SU-DHL-6 (cell line): ENCODE measurements at regions not wholly inside any gene's neighbourhood (a gene's known extent, or its start where the extent isn't known, plus 50 kb on each side); places are given as distances from the start of the nearest gene placed in this dataset.

ENCODE experiments used
- H2AFZ ChIP-seq: fragments of 200-600 bp; sonication (generic); 2 replicates; pipeline ENCODE4 v1.6.1; 2014; ENCODE audit warnings: low read depth, mild to moderate bottlenecking, moderate library complexity, mixed read lengths, antibody characterized with exemption, low read length; ENCODE audit not compliant: severe bottlenecking
- H3F3A ChIP-seq: fragments of 200-600 bp; shearing (Covaris generic); 2 replicates; pipeline ENCODE4 v1.6.0; 2016; ENCODE audit warnings: antibody characterized with exemption, mild to moderate bottlenecking; ENCODE audit not compliant: insufficient read depth
- H3K27ac ChIP-seq: fragments of 200-600 bp; sonication (generic); 2 replicates; pipeline ENCODE4 v1.5.1; 2016; ENCODE audit warnings: low read depth, mild to moderate bottlenecking, low read length, moderate library complexity, mixed read lengths
- H3K27me3 ChIP-seq: fragments of 200-600 bp; sonication (generic), shearing (Covaris generic); 2 replicates; pipeline ENCODE4 v1.6.0; 2014; ENCODE audit warnings: mild to moderate bottlenecking, low read length
- H3K36me3 ChIP-seq: fragments of 200-600 bp; sonication (generic); 2 replicates; pipeline ENCODE4 v1.6.1; 2014; ENCODE audit warnings: mild to moderate bottlenecking, low read length, mixed read lengths
- H3K4me2 ChIP-seq: fragments of 300-600, 200-600 bp; shearing (Covaris generic), sonication (generic); 2 replicates; pipeline ENCODE4 v1.6.0; 2014; ENCODE audit warnings: low read length, low read depth, mild to moderate bottlenecking; ENCODE audit not compliant: poor library complexity, severe bottlenecking
- H3K4me3 ChIP-seq: fragments of 200-600 bp; sonication (generic); 2 replicates; pipeline ENCODE4 v1.5.1; 2014; ENCODE audit warnings: antibody characterized with exemption, low read length, mild to moderate bottlenecking, mixed read lengths; ENCODE audit not compliant: insufficient read depth, poor library complexity, severe bottlenecking
- H3K79me2 ChIP-seq: fragments of 200-600 bp; sonication (generic); 2 replicates; pipeline ENCODE4 v1.6.1; 2014; ENCODE audit warnings: mild to moderate bottlenecking, low read length, moderate library complexity; ENCODE audit not compliant: insufficient read depth
- H3K9ac ChIP-seq: fragments of 200-600 bp; sonication (generic); 2 replicates; pipeline ENCODE4 v1.7.0; 2014; ENCODE audit warnings: mild to moderate bottlenecking, low read length
- H3K9me2 ChIP-seq: fragments of 200-600 bp; sonication (generic); replicated peaks from 2 replicates; pipeline ENCODE4 v1.6.1; 2014; ENCODE audit warnings: low read length; ENCODE audit not compliant: insufficient read depth
- H3K9me3 ChIP-seq: fragments of 200-600 bp; sonication (generic); 2 replicates; pipeline ENCODE4 v1.6.1; 2014; ENCODE audit warnings: low read length, mixed read lengths; ENCODE audit not compliant: insufficient read depth
- H4K20me1 ChIP-seq: fragments of 200-600 bp; sonication (generic); 2 replicates; pipeline ENCODE4 v1.6.1; 2014; ENCODE audit warnings: low read depth, mild to moderate bottlenecking, antibody characterized with exemption, low read length, moderate library complexity, mixed read lengths
- EZH2phosphoT487 ChIP-seq: fragments of 200-600 bp; sonication (generic), shearing (Covaris generic); conservative IDR thresholded peaks from 2 replicates; pipeline ENCODE4 v1.6.1; 2018; ENCODE audit warnings: mild to moderate bottlenecking, antibody characterized with exemption, low read length, moderate library complexity, mixed read lengths
- TF ChIP-seq, protein P1 (sequence below): fragments of 200-600 bp; sonication (generic); IDR thresholded peaks from one replicate; pipeline ENCODE4 v1.5.1; 2017; ENCODE audit warnings: antibody characterized with exemption, mild to moderate bottlenecking, low read length, moderate library complexity; ENCODE audit not compliant: insufficient read depth, poor library complexity, severe bottlenecking

GRCh38 chr6:45726444-45726843 is 289.2 kb downstream of the CLIC5 start:
- Histone ChIP-seq H3K36me3 (no peaks in the 10 kb centered on the region), H3K27me3 (no peaks in the 10 kb centered on the region), H3K4me3 (no peak overlapping the region), H4K20me1 (no peaks in the 10 kb centered on the region), H3K9me3 (no peaks in the 10 kb centered on the region), H2AFZ (no peak overlapping the region), H3K9ac (no peak overlapping the region), H3K79me2 (no peaks in the 10 kb centered on the region), H3K4me2 (no peak overlapping the region), H3F3A (no peaks in the 10 kb centered on the region), H3K9me2 (no peaks in the 10 kb centered on the region), H3K27ac (no peak overlapping the region)
- TF ChIP-seq EZH2phosphoT487, result no peak
- TF ChIP-seq, protein P1, sequence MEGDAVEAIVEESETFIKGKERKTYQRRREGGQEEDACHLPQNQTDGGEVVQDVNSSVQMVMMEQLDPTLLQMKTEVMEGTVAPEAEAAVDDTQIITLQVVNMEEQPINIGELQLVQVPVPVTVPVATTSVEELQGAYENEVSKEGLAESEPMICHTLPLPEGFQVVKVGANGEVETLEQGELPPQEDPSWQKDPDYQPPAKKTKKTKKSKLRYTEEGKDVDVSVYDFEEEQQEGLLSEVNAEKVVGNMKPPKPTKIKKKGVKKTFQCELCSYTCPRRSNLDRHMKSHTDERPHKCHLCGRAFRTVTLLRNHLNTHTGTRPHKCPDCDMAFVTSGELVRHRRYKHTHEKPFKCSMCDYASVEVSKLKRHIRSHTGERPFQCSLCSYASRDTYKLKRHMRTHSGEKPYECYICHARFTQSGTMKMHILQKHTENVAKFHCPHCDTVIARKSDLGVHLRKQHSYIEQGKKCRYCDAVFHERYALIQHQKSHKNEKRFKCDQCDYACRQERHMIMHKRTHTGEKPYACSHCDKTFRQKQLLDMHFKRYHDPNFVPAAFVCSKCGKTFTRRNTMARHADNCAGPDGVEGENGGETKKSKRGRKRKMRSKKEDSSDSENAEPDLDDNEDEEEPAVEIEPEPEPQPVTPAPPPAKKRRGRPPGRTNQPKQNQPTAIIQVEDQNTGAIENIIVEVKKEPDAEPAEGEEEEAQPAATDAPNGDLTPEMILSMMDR, result no peak

DNA sequence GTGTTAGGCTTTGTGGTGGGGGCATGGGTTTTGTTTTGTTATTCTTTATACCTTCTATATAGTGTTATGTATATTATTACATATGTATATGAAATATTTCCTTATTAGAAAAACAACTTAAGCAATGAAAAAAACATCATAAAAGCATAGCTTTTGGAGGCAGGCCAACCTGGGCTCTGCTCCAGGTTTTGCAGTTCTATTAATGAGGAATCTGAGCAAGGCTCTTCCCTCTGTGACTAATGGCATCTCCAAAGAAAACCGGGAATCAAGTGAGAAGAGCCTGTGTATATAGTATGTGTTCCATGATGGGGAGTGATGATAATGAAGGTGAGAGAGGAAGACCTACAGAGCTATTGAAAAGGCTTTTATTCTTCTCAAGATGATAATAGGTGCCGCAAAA is 291.1 kb downstream of the CLIC5 start:
- TF ChIP-seq, protein P1, result no peak
- no peak for TF ChIP-seq EZH2phosphoT487
- no peaks in the 10 kb centered on the region for H3K9me3 ChIP-seq
- H3K9ac ChIP-seq, result no peak overlapping the region
- no peak overlapping the region for H3K4me2 ChIP-seq
- H3K4me3 ChIP-seq, result no peak overlapping the region
- no peak overlapping the region for H3K27ac ChIP-seq
- no peaks in the 10 kb centered on the region for H3K79me2 ChIP-seq
- H3K36me3 ChIP-seq, result no peaks in the 10 kb centered on the region
- H3F3A ChIP-seq, result no peaks in the 10 kb centered on the region
- no peaks in the 10 kb centered on the region for H4K20me1 ChIP-seq
- H3K9me2 ChIP-seq, result no peaks in the 10 kb centered on the region
- H3K27me3 ChIP-seq, result no peaks in the 10 kb centered on the region
- H2AFZ ChIP-seq, result no peak overlapping the region

GRCh38 chr6:45724027-45724426 is 291.6 kb downstream of the CLIC5 start:
- no peak overlapping the region for H2AFZ ChIP-seq
- no peaks in the 10 kb centered on the region for H3K36me3 ChIP-seq
- H3F3A ChIP-seq, result no peaks in the 10 kb centered on the region
- no peak overlapping the region for H3K4me2 ChIP-seq
- TF ChIP-seq, protein P1, result no peak
- TF ChIP-seq EZH2phosphoT487, result no peak
- H3K9me2 ChIP-seq, result no peaks in the 10 kb centered on the region
- no peaks in the 10 kb centered on the region for H3K27me3 ChIP-seq
- no peak overlapping the region for H3K9ac ChIP-seq
- no peaks in the 10 kb centered on the region for H3K79me2 ChIP-seq
- no peaks in the 10 kb centered on the region for H3K9me3 ChIP-seq
- H3K27ac ChIP-seq, result no peak overlapping the region
- no peaks in the 10 kb centered on the region for H4K20me1 ChIP-seq
- H3K4me3 ChIP-seq, result no peak overlapping the region

DNA sequence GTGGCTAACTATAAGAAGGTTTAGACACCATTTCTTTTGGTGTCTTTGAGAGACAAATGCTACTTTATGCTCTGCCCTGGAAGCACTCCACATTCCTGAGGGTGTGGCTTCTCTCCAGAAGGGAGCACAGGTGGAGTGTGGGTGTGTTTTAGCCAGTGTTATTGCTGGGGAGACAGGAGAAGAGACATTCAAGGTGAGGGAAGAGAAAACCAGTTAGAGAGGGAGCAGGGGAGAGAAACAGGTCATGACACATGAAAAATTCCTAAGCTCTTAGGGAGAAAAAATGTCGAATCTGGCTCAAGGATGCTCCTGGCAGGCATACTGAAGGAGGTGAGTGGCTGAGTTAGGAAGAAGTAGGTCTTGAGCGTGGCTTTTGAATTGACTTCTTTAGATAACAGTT is 292.8 kb downstream of the CLIC5 start:
- no peak overlapping the region for H2AFZ ChIP-seq
- H3K9me2 ChIP-seq, result no peaks in the 10 kb centered on the region
- no peaks in the 10 kb centered on the region for H3K36me3 ChIP-seq
- H3K79me2 ChIP-seq, result no peaks in the 10 kb centered on the region
- no peak overlapping the region for H3K4me2 ChIP-seq
- H3K27ac ChIP-seq, result no peak overlapping the region
- H3F3A ChIP-seq, result no peaks in the 10 kb centered on the region
- no peaks in the 10 kb centered on the region for H3K9me3 ChIP-seq
- TF ChIP-seq, protein P1, result no peak
- no peak for TF ChIP-seq EZH2phosphoT487
- no peaks in the 10 kb centered on the region for H3K27me3 ChIP-seq
- H3K9ac ChIP-seq, result no peak overlapping the region
- H3K4me3 ChIP-seq, result no peak overlapping the region
- H4K20me1 ChIP-seq, result no peaks in the 10 kb centered on the region
